ENCODE measurements at regions not wholly inside any gene's neighbourhood (a gene's known extent, or its start where the extent isn't known, plus 50 kb on each side); places are given as distances from the start of the nearest gene placed in this dataset.
A peak's percentile ranks its signal among the peaks of the same experiment; 100 is the strongest.
"Not testable (repeated sequence)": the region's sequence is repeated elsewhere in the genome, so short reads cannot be mapped to it uniquely, and the experiment has no call there.

- not testable (repeated sequence) for DNase-seq
These were observed 1315.3 kb upstream of the CNTN5 start for GRCh38 chr11:97705441-97705840.

GRCh38 chr11:97717922-97718321 lies 1302.8 kb upstream of the CNTN5 start:
- no peak for DNase-seq

GRCh38 chr11:97722065-97722464 lies 1298.7 kb upstream of the CNTN5 start:
- DNase-seq: peak; percentile 20

GRCh38 chr11:97722721-97723120 lies 1298.0 kb upstream of the CNTN5 start:
- DNase-seq: no peak

- no peak for DNase-seq
These were observed 1291.0 kb upstream of the CNTN5 start for GRCh38 chr11:97729546-97730272.

GRCh38 chr11:97732011-97732632 lies 1288.6 kb upstream of the CNTN5 start:
- no peak for DNase-seq

- no peak for DNase-seq
These were observed 1282.0 kb upstream of the CNTN5 start for GRCh38 chr11:97738751-97739150.

GRCh38 chr11:97739932-97740800 lies 1280.6 kb upstream of the CNTN5 start:
- DNase-seq: peak; percentile 61

- no peak for DNase-seq
These were observed 1280.0 kb upstream of the CNTN5 start for GRCh38 chr11:97740801-97741151.

- no peak for DNase-seq
These were observed 1278.0 kb upstream of the CNTN5 start for GRCh38 chr11:97742717-97743116.

GRCh38 chr11:97743205-97743742 lies 1277.5 kb upstream of the CNTN5 start:
- peak; percentile 42 for DNase-seq

GRCh38 chr11:97745515-97746050 lies 1275.2 kb upstream of the CNTN5 start:
- DNase-seq: no peak

- no peak for DNase-seq
These were observed 1273.9 kb upstream of the CNTN5 start for GRCh38 chr11:97746818-97747217.

- DNase-seq: no peak
These were observed 1269.3 kb upstream of the CNTN5 start for GRCh38 chr11:97751405-97751804.

- no peak for DNase-seq
These were observed 1268.8 kb upstream of the CNTN5 start for GRCh38 chr11:97751952-97752351.

GRCh38 chr11:97754976-97755375 lies 1265.8 kb upstream of the CNTN5 start:
- DNase-seq: no peak

GRCh38 chr11:97756571-97757335 lies 1264.0 kb upstream of the CNTN5 start:
- no peak for DNase-seq

- no peak for DNase-seq
These were observed 1259.6 kb upstream of the CNTN5 start for GRCh38 chr11:97761175-97761574.

GRCh38 chr11:97764193-97764592 lies 1256.6 kb upstream of the CNTN5 start:
- no peak for DNase-seq

- DNase-seq: no peak
These were observed 1256.1 kb upstream of the CNTN5 start for GRCh38 chr11:97764605-97765004.

- DNase-seq: no peak
These were observed 1250.2 kb upstream of the CNTN5 start for GRCh38 chr11:97770570-97770969.

- DNase-seq: no peak
These were observed 1248.0 kb upstream of the CNTN5 start for GRCh38 chr11:97772705-97773104.
